RWPE1 (cell line): ENCODE measurements at regions not wholly inside any gene's neighbourhood (a gene's known extent, or its start where the extent isn't known, plus 50 kb on each side); places are given as distances from the start of the nearest gene placed in this dataset.
A peak's percentile ranks its signal among the peaks of the same experiment; 100 is the strongest.
"Not testable (repeated sequence)": the region's sequence is repeated elsewhere in the genome, so short reads cannot be mapped to it uniquely, and the experiment has no call there.

ENCODE experiments used
- CTCF ChIA-PET: fragments of 350-600 bp; sonication (Branson Sonifier 250); formaldehyde crosslinking; extraction: SDS; loops from one replicate; lab custom pipeline; 2021; lab: Yijun Ruan, JAX
- POLR2A ChIA-PET: fragments of 400-600 bp; formaldehyde crosslinking; extraction: SDS; loops from one replicate; lab custom pipeline; 2020; ENCODE audit warnings: antibody characterized with exemption; ENCODE audit not compliant: low non-redundant PET; lab: Yijun Ruan, JAX
- DNase-seq: peaks from one replicate; pipeline ENCODE4 v3.0.0; 2012; ENCODE audit warnings: low spot score
- H3K27ac ChIP-seq: fragments of 450-650 bp; 2 replicates; pipeline ENCODE4 v1.5.1; 2017
- CTCF ChIP-seq: fragments of 450-650 bp; conservative IDR thresholded peaks from 2 replicates; pipeline ENCODE4 v1.5.1; 2017; ENCODE audit warnings: low read depth, mild to moderate bottlenecking

- H3K27ac ChIP-seq: no peak overlapping the region
- CTCF ChIA-PET: no interaction called here
- TF ChIP-seq CTCF: no peak
- POLR2A ChIA-PET: no interaction called here
- no peak for DNase-seq
Observed at GRCh38 chr9:90189306-90189705, 453.3 kb downstream of the DIRAS2 start.

GRCh38 chr9:90192465-90192864 lies 450.2 kb downstream of the DIRAS2 start:
- POLR2A ChIA-PET, CTCF ChIA-PET, H3K27ac ChIP-seq, DNase-seq: not testable (repeated sequence)

GRCh38 chr9:90198956-90199355 lies 443.7 kb downstream of the DIRAS2 start:
- ChIA-PET POLR2A (no interaction called here), CTCF (no interaction called here)
- no peak for TF ChIP-seq CTCF
- DNase-seq: no peak
- H3K27ac ChIP-seq: no peak overlapping the region

- ChIA-PET CTCF (interaction anchor here (0.6 kb wide), 1 partner anchor 44 kb away, joined by 3 read pairs; no protein-coding TSS in a partner anchor), POLR2A (no interaction called here)
- DNase-seq: no peak
- TF ChIP-seq CTCF: no peak
- no peak overlapping the region for H3K27ac ChIP-seq
Observed at GRCh38 chr9:90201766-90202165, 440.9 kb downstream of the DIRAS2 start.

GRCh38 chr9:90204128-90204831 lies 438.3 kb downstream of the DIRAS2 start:
- no peak overlapping the region for H3K27ac ChIP-seq
- POLR2A ChIA-PET: no interaction called here
- DNase-seq: no peak
- TF ChIP-seq CTCF: no peak
- CTCF ChIA-PET: interaction anchor here (1.1 kb wide), 1 partner anchor 666 kb away, joined by 3 read pairs; no protein-coding TSS in a partner anchor

- H3K27ac ChIP-seq, CTCF ChIA-PET, POLR2A ChIA-PET, DNase-seq: not testable (repeated sequence)
Observed at GRCh38 chr9:90213045-90213444, 429.6 kb downstream of the DIRAS2 start.

GRCh38 chr9:90219548-90220118 lies 423.0 kb downstream of the DIRAS2 start:
- CTCF ChIA-PET: interaction anchor here (0.7 kb wide), 1 partner anchor 1399 kb away, joined by 3 read pairs; no protein-coding TSS in a partner anchor
- peak; percentile 25 for DNase-seq
- peak; percentile 57 for TF ChIP-seq CTCF
- H3K27ac ChIP-seq: no peak overlapping the region
- POLR2A ChIA-PET: no interaction called here

GRCh38 chr9:90221899-90222298 lies 420.7 kb downstream of the DIRAS2 start:
- CTCF ChIA-PET, DNase-seq, H3K27ac ChIP-seq, POLR2A ChIA-PET: not testable (repeated sequence)
